Ovary (tissue), 3 donors: ENCODE measurements at regions not wholly inside any gene's neighbourhood (a gene's known extent, or its start where the extent isn't known, plus 50 kb on each side); places are given as distances from the start of the nearest gene placed in this dataset.

Experiments used
- EP300 ChIP-seq: sonication (generic); formaldehyde crosslinking; IDR thresholded peaks from one replicate; pipeline ENCODE4 v1.6.1; 2017; ENCODE audit warnings: antibody characterized with exemption
- POLR2A ChIP-seq: fragments of 450-650 bp; IDR thresholded peaks from one replicate; pipeline ENCODE4 v1.6.1; 2017; ENCODE audit warnings: antibody characterized with exemption, mild to moderate bottlenecking, moderate library complexity
- TF ChIP-seq, protein P1 (sequence below), 3 donors: fragments of 450-650 bp in 2 of 3; fragments of 200-600 bp in 1 of 3; IDR thresholded peaks; one replicate each; pipeline versions ENCODE4 v1.5.1 to v1.8.0; 2016 to 2022; ENCODE audit warnings: antibody characterized with exemption in 3 of 3, mild to moderate bottlenecking in 1 of 3
- donor health status: DM: no; HTN: no; CAD: no.

DNA sequence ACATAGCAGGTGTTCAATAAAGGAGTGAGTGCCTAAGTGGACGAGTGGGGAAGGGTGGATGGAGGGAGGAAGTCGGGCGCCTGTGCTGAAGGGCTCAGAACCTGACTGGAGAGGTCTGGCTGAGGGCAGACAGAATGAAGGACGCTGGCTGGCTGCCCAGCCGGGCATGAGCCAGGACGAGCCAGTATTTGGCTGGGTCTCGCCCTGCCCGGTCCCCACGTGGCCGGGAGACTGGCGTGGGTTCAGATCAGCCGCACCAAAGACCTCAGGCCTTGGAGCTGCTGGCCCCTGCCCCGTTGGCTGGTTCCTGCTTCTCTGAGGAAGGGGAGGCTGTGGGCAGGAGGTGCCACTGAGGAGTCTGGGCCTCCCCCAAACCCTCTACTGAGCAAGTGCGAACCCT is 79.8 kb downstream of the ENGASE start:
- TF ChIP-seq POLR2A: no peak
- TF ChIP-seq, protein P1, sequence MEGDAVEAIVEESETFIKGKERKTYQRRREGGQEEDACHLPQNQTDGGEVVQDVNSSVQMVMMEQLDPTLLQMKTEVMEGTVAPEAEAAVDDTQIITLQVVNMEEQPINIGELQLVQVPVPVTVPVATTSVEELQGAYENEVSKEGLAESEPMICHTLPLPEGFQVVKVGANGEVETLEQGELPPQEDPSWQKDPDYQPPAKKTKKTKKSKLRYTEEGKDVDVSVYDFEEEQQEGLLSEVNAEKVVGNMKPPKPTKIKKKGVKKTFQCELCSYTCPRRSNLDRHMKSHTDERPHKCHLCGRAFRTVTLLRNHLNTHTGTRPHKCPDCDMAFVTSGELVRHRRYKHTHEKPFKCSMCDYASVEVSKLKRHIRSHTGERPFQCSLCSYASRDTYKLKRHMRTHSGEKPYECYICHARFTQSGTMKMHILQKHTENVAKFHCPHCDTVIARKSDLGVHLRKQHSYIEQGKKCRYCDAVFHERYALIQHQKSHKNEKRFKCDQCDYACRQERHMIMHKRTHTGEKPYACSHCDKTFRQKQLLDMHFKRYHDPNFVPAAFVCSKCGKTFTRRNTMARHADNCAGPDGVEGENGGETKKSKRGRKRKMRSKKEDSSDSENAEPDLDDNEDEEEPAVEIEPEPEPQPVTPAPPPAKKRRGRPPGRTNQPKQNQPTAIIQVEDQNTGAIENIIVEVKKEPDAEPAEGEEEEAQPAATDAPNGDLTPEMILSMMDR (IDR thresholded peaks at IDR 0.05): no peak
- no peak for TF ChIP-seq EP300
